ENCODE measurements at regions not wholly inside any gene's neighbourhood (a gene's known extent, or its start where the extent isn't known, plus 50 kb on each side); places are given as distances from the start of the nearest gene placed in this dataset.

DNA sequence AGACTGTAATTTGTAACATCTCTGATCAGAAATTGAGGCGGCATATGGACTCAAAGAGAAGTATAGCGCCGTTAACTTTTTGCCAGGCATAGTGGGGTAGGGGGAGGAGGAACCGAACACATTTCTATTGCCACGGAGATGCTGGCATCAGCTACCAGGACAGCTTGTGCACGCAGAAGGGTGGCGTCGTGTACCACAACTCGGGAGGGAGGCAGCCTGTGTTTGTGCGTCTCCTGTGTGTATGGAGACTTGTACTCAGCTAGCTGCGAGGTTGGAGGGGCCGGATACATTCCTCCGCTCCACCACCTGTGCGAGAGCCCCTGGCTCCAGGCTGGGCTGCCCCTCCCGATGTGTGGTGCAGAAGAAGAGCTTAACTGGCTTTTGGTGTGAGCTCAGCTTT is 634.8 kb downstream of the TYW1 start:
- TF ChIP-seq EZH2 (optimal IDR thresholded peaks at IDR 0.05; ENCODE audit: low read depth, low read length): no peak
- TF ChIP-seq, protein P1, sequence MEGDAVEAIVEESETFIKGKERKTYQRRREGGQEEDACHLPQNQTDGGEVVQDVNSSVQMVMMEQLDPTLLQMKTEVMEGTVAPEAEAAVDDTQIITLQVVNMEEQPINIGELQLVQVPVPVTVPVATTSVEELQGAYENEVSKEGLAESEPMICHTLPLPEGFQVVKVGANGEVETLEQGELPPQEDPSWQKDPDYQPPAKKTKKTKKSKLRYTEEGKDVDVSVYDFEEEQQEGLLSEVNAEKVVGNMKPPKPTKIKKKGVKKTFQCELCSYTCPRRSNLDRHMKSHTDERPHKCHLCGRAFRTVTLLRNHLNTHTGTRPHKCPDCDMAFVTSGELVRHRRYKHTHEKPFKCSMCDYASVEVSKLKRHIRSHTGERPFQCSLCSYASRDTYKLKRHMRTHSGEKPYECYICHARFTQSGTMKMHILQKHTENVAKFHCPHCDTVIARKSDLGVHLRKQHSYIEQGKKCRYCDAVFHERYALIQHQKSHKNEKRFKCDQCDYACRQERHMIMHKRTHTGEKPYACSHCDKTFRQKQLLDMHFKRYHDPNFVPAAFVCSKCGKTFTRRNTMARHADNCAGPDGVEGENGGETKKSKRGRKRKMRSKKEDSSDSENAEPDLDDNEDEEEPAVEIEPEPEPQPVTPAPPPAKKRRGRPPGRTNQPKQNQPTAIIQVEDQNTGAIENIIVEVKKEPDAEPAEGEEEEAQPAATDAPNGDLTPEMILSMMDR (IDR thresholded peaks at IDR 0.05; ENCODE audit: low read length): no peak
